GM18909 (cell line): ENCODE measurements at regions not wholly inside any gene's neighbourhood (a gene's known extent, or its start where the extent isn't known, plus 50 kb on each side); places are given as distances from the start of the nearest gene placed in this dataset.

Source experiments
- ATAC-seq: cut with Tn5 transposase; IDR thresholded peaks from one replicate; pipeline ENCODE4 v1.9.1; 2021; ENCODE audit warnings: mild to moderate bottlenecking; ENCODE audit not compliant: unreplicated experiment, poor library complexity

- no peak for ATAC-seq
Measured at GRCh38 chr18:28794459-28795245, 617.7 kb upstream of the CDH2 start.

GRCh38 chr18:28793901-28794300, 617.0 kb upstream of the CDH2 start:
- no peak for ATAC-seq

GRCh38 chr18:28792404-28793086, 615.6 kb upstream of the CDH2 start:
- ATAC-seq, result no peak

GRCh38 chr18:28791101-28791500, 614.2 kb upstream of the CDH2 start:
- no peak for ATAC-seq

- no peak for ATAC-seq
Measured at GRCh38 chr18:28789502-28789901, 612.6 kb upstream of the CDH2 start.

- ATAC-seq, result no peak
Measured at GRCh38 chr18:28786926-28787325, 610.0 kb upstream of the CDH2 start.

- no peak for ATAC-seq
Measured at GRCh38 chr18:28781616-28782362, 604.9 kb upstream of the CDH2 start.

- ATAC-seq, result no peak
Measured at GRCh38 chr18:28778706-28779105, 601.8 kb upstream of the CDH2 start.

- no peak for ATAC-seq
Measured at GRCh38 chr18:28777756-28778155, 600.8 kb upstream of the CDH2 start.

GRCh38 chr18:28771849-28772248, 594.9 kb upstream of the CDH2 start:
- ATAC-seq, result no peak

- ATAC-seq, result no peak
Measured at GRCh38 chr18:28768791-28769768, 592.1 kb upstream of the CDH2 start.

GRCh38 chr18:28767727-28768211, 590.8 kb upstream of the CDH2 start:
- ATAC-seq, result no peak

- ATAC-seq, result no peak
Measured at GRCh38 chr18:28767201-28767600, 590.3 kb upstream of the CDH2 start.

GRCh38 chr18:28766721-28767120, 589.8 kb upstream of the CDH2 start:
- no peak for ATAC-seq

- no peak for ATAC-seq
Measured at GRCh38 chr18:28766027-28766426, 589.1 kb upstream of the CDH2 start.

GRCh38 chr18:28760299-28760698, 583.4 kb upstream of the CDH2 start:
- no peak for ATAC-seq

GRCh38 chr18:28757466-28758008, 580.6 kb upstream of the CDH2 start:
- no peak for ATAC-seq

- ATAC-seq, result no peak
Measured at GRCh38 chr18:28743115-28743514, 566.2 kb upstream of the CDH2 start.

- no peak for ATAC-seq
Measured at GRCh38 chr18:28740575-28740974, 563.6 kb upstream of the CDH2 start.

- no peak for ATAC-seq
Measured at GRCh38 chr18:28736951-28737350, 560.0 kb upstream of the CDH2 start.
